ENCODE measurements at regions not wholly inside any gene's neighbourhood (a gene's known extent, or its start where the extent isn't known, plus 50 kb on each side); places are given as distances from the start of the nearest gene placed in this dataset.

DNA sequence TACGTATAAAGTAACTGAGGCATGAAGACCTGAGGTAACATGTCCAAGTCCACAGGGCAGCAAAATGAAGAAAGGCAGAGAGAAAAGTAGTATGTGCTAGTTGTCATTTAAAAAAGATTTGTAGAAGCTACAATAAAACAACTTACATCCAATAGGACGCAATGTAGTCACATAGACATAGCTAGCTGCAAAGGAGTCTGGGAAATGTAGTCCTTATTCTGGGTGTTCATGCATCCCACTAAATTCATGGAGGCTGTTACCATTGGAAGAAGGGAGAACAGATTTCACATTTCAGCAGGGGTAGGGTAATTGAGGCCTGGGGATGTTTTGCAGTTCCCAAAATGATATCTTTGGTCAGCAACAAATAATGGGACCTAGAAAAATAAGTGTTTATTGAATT is 571.4 kb downstream of the MIAT start:
- no peak for DNase-seq (ENCODE audit: low spot score)
- no peak for ATAC-seq (ENCODE audit: low FRiP score)
- TF ChIP-seq, protein P1, sequence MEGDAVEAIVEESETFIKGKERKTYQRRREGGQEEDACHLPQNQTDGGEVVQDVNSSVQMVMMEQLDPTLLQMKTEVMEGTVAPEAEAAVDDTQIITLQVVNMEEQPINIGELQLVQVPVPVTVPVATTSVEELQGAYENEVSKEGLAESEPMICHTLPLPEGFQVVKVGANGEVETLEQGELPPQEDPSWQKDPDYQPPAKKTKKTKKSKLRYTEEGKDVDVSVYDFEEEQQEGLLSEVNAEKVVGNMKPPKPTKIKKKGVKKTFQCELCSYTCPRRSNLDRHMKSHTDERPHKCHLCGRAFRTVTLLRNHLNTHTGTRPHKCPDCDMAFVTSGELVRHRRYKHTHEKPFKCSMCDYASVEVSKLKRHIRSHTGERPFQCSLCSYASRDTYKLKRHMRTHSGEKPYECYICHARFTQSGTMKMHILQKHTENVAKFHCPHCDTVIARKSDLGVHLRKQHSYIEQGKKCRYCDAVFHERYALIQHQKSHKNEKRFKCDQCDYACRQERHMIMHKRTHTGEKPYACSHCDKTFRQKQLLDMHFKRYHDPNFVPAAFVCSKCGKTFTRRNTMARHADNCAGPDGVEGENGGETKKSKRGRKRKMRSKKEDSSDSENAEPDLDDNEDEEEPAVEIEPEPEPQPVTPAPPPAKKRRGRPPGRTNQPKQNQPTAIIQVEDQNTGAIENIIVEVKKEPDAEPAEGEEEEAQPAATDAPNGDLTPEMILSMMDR (IDR thresholded peaks at IDR 0.05): no peak

GRCh38 chr22:27230189-27230588 is 571.4 kb downstream of the MN1 start:
- ATAC-seq (ENCODE audit: low FRiP score) (no peak), DNase-seq (ENCODE audit: low spot score) (no peak)
- TF ChIP-seq, protein P1 (IDR thresholded peaks at IDR 0.05): no peak

- TF ChIP-seq, protein P1 (IDR thresholded peaks at IDR 0.05): no peak
- ATAC-seq (ENCODE audit: low FRiP score) (no peak), DNase-seq (ENCODE audit: low spot score) (no peak)
These were observed 570.3 kb downstream of the MN1 start for GRCh38 chr22:27231266-27231665.

DNA sequence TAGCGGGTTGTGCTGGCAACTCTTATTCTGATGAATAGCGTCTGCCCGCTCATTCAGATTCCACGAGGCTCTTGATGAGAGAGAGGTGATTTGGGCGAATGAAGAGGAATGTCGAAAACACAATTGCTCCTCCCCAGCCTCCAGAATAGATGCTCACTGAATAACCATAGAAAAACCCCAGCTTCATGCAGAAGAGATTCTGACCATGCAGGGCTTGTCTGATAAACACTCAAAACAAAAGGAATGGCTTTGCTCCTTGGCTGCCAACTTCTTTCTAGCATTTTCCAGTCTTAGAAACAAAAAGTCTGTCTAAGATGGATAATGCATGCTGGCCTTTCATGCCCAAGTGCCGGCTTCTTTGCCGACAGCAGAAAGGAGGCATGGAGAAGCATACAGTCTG is 569.5 kb downstream of the MN1 start:
- TF ChIP-seq, protein P1 (IDR thresholded peaks at IDR 0.05): no peak
- ATAC-seq (ENCODE audit: low FRiP score) (no peak), DNase-seq (ENCODE audit: low spot score) (no peak)

- no peak for ATAC-seq (ENCODE audit: low FRiP score)
- TF ChIP-seq, protein P1 (IDR thresholded peaks at IDR 0.05): no peak
These were observed 564.3 kb downstream of the MN1 start for GRCh38 chr22:27237080-27237741.

GRCh38 chr22:27238935-27239510 is 562.5 kb downstream of the MN1 start:
- ATAC-seq (ENCODE audit: low FRiP score) (peak; percentile 91), DNase-seq (ENCODE audit: low spot score) (peak; percentile 82)
- TF ChIP-seq, protein P1 (IDR thresholded peaks at IDR 0.05): no peak

More at GRCh38 chr22:27237080-27237741, 564.3 kb downstream of the MN1 start:
- no peak for DNase-seq (ENCODE audit: low spot score)

- TF ChIP-seq, protein P1 (IDR thresholded peaks at IDR 0.05): no peak
- DNase-seq (ENCODE audit: low spot score) (no peak), ATAC-seq (ENCODE audit: low FRiP score) (peak; percentile 22)
These were observed 562.0 kb downstream of the MN1 start for GRCh38 chr22:27239520-27239919.
